H1 (cell line): ENCODE measurements at regions not wholly inside any gene's neighbourhood (a gene's known extent, or its start where the extent isn't known, plus 50 kb on each side); places are given as distances from the start of the nearest gene placed in this dataset.

Experiments used
- ATF2 ChIP-seq: IDR thresholded peaks from 2 replicates; pipeline ENCODE4 v1.6.1; 2012; ENCODE audit warnings: low read length, inconsistent platforms
- EP300 ChIP-seq, 2 experiments: IDR thresholded peaks; 1 replicate in 1 of 2; 2 replicates in 1 of 2; pipeline ENCODE4 v1.6.1; 2011 to 2012; ENCODE audit warnings: low read depth in 2 of 2, low read length in 2 of 2, mild to moderate bottlenecking in 2 of 2, borderline replicate concordance in 1 of 2, inconsistent platforms in 1 of 2, moderate library complexity in 1 of 2
- FOSL1 ChIP-seq: IDR thresholded peaks from 2 replicates; pipeline ENCODE4 v1.6.1; 2011; ENCODE audit warnings: mild to moderate bottlenecking, low read depth, low read length, moderate library complexity; ENCODE audit not compliant: insufficient read depth
- MAFK ChIP-seq: IDR thresholded peaks from 2 replicates; pipeline ENCODE4 v1.6.1; 2012; ENCODE audit warnings: low read depth, mild to moderate bottlenecking, improper control_type of control experiment, low read length
- SIX5 ChIP-seq: IDR thresholded peaks from 2 replicates; pipeline ENCODE4 v1.6.1; 2011; ENCODE audit warnings: mild to moderate bottlenecking, low read depth, low read length
- ZNF274 ChIP-seq: IDR thresholded peaks from 2 replicates; pipeline ENCODE4 v1.7.0; 2012; ENCODE audit warnings: low read length, borderline replicate concordance; ENCODE audit errors: extremely low read depth

GRCh38 chr6:6746970-6747338, 158.4 kb downstream of the LY86 start (continued):
- TF ChIP-seq MAFK (no peak), FOSL1 (no peak), ATF2 (no peak), EP300 (IDR thresholded peaks at IDR 0.05; ENCODE audit: borderline replicate concordance in 1 of 2, low read depth in 2 of 2, low read length in 2 of 2) (no peak), SIX5 (no peak), ZNF274 (no peak)
